ENCODE measurements at regions not wholly inside any gene's neighbourhood (a gene's known extent, or its start where the extent isn't known, plus 50 kb on each side); places are given as distances from the start of the nearest gene placed in this dataset.

- no peak overlapping the region for H3K4me3 ChIP-seq (ENCODE audit: low read depth, low read length)
- no peak for DNase-seq (ENCODE audit: low read depth)
- no peak for TF ChIP-seq CTCF (IDR thresholded peaks at IDR 0.05; ENCODE audit: low read depth, low read length)
- TF ChIP-seq MYC (IDR thresholded peaks at IDR 0.05; ENCODE audit: low read depth, low read length): no peak
- no peak for TF ChIP-seq MAX (IDR thresholded peaks at IDR 0.05; ENCODE audit: low read depth, low read length)
Observed at GRCh38 chr7:41000042-41000441, 702.8 kb downstream of the INHBA start.

DNA sequence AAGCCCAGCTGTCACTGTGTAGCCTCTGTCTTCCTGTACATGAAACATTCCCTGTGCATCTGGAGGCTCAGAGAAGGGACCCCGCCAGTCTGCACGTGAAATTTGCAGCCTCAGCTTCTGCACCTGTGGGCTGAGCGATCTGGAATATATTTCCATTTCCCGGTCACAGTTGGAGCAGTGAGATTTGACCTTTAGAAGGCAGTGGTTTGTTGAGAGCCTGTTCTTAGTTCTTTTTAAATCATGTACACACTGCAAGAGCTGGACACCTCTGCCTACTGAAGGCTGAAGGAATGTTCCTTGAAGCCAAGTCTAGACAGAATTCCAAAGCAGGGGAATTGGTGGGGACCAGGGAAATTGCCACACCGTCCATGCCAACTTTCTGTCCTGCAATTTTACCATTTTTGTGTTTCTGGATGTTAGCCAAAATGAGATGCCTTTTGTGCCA, 706.6 kb downstream of the INHBA start:
- no peak for TF ChIP-seq MAX (IDR thresholded peaks at IDR 0.05; ENCODE audit: low read depth, low read length)
- TF ChIP-seq MYC (IDR thresholded peaks at IDR 0.05; ENCODE audit: low read depth, low read length): no peak
- TF ChIP-seq CTCF (IDR thresholded peaks at IDR 0.05; ENCODE audit: low read depth, low read length): no peak
- TF ChIP-seq POLR2A (IDR thresholded peaks at IDR 0.05; ENCODE audit: extremely low read depth, insufficient read length): no peak
- no peak for DNase-seq (ENCODE audit: low read depth)
- H3K4me3 ChIP-seq (ENCODE audit: low read depth, low read length): no peak overlapping the region

DNA sequence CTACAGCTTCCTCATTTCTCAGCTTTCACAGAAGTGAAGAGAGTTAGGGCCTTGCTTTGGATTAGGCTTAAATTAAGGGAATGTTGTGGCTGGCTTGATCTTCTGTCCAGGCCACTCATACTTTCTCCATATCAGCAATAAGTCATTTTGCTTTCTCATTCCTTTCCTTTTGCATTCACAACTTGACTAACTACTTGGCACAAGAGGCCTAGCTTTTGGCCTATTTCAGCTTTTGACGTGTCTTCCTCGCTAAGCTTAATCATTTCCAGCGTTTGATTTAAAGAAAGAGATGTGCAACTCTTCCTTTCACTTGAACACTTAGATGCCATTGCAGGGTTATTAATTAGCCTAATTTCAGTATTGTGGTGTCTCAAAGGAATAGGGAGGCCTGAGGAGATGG, 712.0 kb downstream of the INHBA start:
- TF ChIP-seq MYC (IDR thresholded peaks at IDR 0.05; ENCODE audit: low read depth, low read length): no peak
- TF ChIP-seq POLR2A (IDR thresholded peaks at IDR 0.05; ENCODE audit: extremely low read depth, insufficient read length): no peak
- TF ChIP-seq CTCF (IDR thresholded peaks at IDR 0.05; ENCODE audit: low read depth, low read length): no peak
- TF ChIP-seq MAX (IDR thresholded peaks at IDR 0.05; ENCODE audit: low read depth, low read length): no peak
- DNase-seq (ENCODE audit: low read depth): no peak
- no peak overlapping the region for H3K4me3 ChIP-seq (ENCODE audit: low read depth, low read length)

- TF ChIP-seq MYC (IDR thresholded peaks at IDR 0.05; ENCODE audit: low read depth, low read length) (no peak), POLR2A (IDR thresholded peaks at IDR 0.05; ENCODE audit: extremely low read depth, insufficient read length) (no peak), CTCF (IDR thresholded peaks at IDR 0.05; ENCODE audit: low read depth, low read length) (no peak), MAX (IDR thresholded peaks at IDR 0.05; ENCODE audit: low read depth, low read length) (no peak)
- DNase-seq (ENCODE audit: low read depth): no peak
- no peak overlapping the region for H3K4me3 ChIP-seq (ENCODE audit: low read depth, low read length)
Observed at GRCh38 chr7:40987571-40987970, 715.3 kb downstream of the INHBA start.

- no peak for TF ChIP-seq MYC (IDR thresholded peaks at IDR 0.05; ENCODE audit: low read depth, low read length)
- no peak for TF ChIP-seq POLR2A (IDR thresholded peaks at IDR 0.05; ENCODE audit: extremely low read depth, insufficient read length)
- no peak for TF ChIP-seq MAX (IDR thresholded peaks at IDR 0.05; ENCODE audit: low read depth, low read length)
- TF ChIP-seq CTCF (IDR thresholded peaks at IDR 0.05; ENCODE audit: low read depth, low read length): no peak
- no peak for DNase-seq (ENCODE audit: low read depth)
Observed at GRCh38 chr7:40986351-40986873, 716.5 kb downstream of the INHBA start.

GRCh38 chr7:40983111-40983510, 719.8 kb downstream of the INHBA start:
- no peak overlapping the region for H3K4me3 ChIP-seq (ENCODE audit: low read depth, low read length)
- TF ChIP-seq MAX (IDR thresholded peaks at IDR 0.05; ENCODE audit: low read depth, low read length): no peak
- no peak for TF ChIP-seq POLR2A (IDR thresholded peaks at IDR 0.05; ENCODE audit: extremely low read depth, insufficient read length)
- no peak for TF ChIP-seq MYC (IDR thresholded peaks at IDR 0.05; ENCODE audit: low read depth, low read length)
- TF ChIP-seq CTCF (IDR thresholded peaks at IDR 0.05; ENCODE audit: low read depth, low read length): no peak
- DNase-seq (ENCODE audit: low read depth): no peak

More at GRCh38 chr7:40986351-40986873, 716.5 kb downstream of the INHBA start:
- H3K4me3 ChIP-seq (ENCODE audit: low read depth, low read length): no peak overlapping the region
